IMR-90 (cell line): ENCODE measurements at regions not wholly inside any gene's neighbourhood (a gene's known extent, or its start where the extent isn't known, plus 50 kb on each side); places are given as distances from the start of the nearest gene placed in this dataset.
A peak's percentile ranks its signal among the peaks of the same experiment; 100 is the strongest.

Experiments used
- BHLHE40 ChIP-seq: fragments of 150-350 bp; IDR thresholded peaks from 2 replicates; pipeline ENCODE4 v1.6.1; 2016; ENCODE audit warnings: mild to moderate bottlenecking, low read depth, low read length
- CTCF ChIP-seq: conservative IDR thresholded peaks from 2 replicates; pipeline ENCODE4 v1.5.1; 2012; ENCODE audit warnings: mild to moderate bottlenecking, low read depth, low read length, improper control_type of control experiment
- FOS ChIP-seq: fragments of 150-350 bp; IDR thresholded peaks from 2 replicates; pipeline ENCODE4 v1.6.1; 2016; ENCODE audit warnings: low read depth, low read length
- MAFK ChIP-seq: IDR thresholded peaks from 2 replicates; pipeline ENCODE4 v1.6.1; 2012; ENCODE audit warnings: low read depth, low read length, improper control_type of control experiment
- POLR2A ChIP-seq: IDR thresholded peaks from 2 replicates; pipeline ENCODE4 v1.6.1; 2012; ENCODE audit warnings: mild to moderate bottlenecking, low read depth, low read length
- RAD21 ChIP-seq: IDR thresholded peaks from 2 replicates; pipeline ENCODE4 v1.6.1; 2012; ENCODE audit warnings: low read length, improper control_type of control experiment
- RCOR1 ChIP-seq: IDR thresholded peaks from 2 replicates; pipeline ENCODE4 v1.6.1; 2012; ENCODE audit warnings: mild to moderate bottlenecking, low read length, improper control_type of control experiment; ENCODE audit not compliant: insufficient replicate concordance
- TF ChIP-seq, protein P1 (sequence below): fragments of 150-350 bp; IDR thresholded peaks from 2 replicates; pipeline ENCODE4 v1.6.1; 2017; ENCODE audit warnings: mild to moderate bottlenecking, antibody characterized with exemption, low read length, low read depth

DNA sequence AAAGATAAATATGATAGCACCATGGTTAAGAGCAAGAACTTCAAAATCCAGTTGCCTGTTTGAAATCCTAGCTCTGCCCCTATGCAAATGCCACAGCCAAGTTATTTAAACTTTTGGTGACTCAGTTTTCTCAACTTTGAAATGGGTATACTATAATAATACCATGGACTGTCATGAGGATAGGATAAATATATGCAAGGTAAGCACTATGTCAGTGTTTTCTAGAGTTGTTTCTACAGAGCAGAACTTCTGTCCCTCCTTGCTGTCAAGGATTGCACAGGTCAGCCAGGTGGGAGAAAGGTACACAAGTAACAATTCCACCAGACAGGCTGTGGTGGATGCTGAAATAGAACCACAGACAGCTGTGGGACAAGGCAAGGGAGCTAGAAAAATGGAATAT, 55.7 kb upstream of the BOD1L2 start:
- TF ChIP-seq CTCF: no peak
- no peak for TF ChIP-seq POLR2A
- TF ChIP-seq MAFK: peak; percentile 75
- no peak for TF ChIP-seq RCOR1
- no peak for TF ChIP-seq FOS
- TF ChIP-seq, protein P1, sequence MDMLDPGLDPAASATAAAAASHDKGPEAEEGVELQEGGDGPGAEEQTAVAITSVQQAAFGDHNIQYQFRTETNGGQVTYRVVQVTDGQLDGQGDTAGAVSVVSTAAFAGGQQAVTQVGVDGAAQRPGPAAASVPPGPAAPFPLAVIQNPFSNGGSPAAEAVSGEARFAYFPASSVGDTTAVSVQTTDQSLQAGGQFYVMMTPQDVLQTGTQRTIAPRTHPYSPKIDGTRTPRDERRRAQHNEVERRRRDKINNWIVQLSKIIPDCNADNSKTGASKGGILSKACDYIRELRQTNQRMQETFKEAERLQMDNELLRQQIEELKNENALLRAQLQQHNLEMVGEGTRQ: no peak
- no peak for TF ChIP-seq RAD21
- no peak for TF ChIP-seq BHLHE40
